ENCODE measurements at regions not wholly inside any gene's neighbourhood (a gene's known extent, or its start where the extent isn't known, plus 50 kb on each side); places are given as distances from the start of the nearest gene placed in this dataset.

DNA sequence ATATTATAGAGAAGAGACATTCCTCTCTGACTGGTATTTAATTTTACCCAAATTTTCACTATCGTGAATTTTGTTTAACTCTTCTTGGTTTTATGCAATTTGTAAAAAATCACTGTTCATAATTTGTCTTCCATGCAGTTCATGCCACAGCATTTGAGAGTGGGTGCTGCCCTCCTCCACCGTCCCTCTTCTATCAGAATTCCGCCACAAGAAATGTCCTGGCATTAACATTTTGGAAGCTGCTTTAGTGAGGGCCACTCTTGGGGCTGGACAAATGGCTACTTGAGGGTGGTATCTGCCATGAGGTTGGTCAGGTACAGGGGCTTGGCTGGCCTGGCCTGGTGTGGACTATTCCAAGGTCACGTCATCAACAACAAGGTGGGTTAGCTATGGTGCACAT, 68.3 kb upstream of the CLDN5 start:
- Histone ChIP-seq H3K4me2 (ENCODE audit: low read length) (peak overlapping the region; percentile 30), H4K20me1 (ENCODE audit: insufficient read depth, low read length) (no peaks in the 10 kb centered on the region), H3K9ac (ENCODE audit: low read length) (no peak overlapping the region), H3K27ac (ENCODE audit: low read length) (no peak overlapping the region), H3K4me1 (ENCODE audit: low read length) (peaks cover 25% of the 10 kb centered on the region), H3K36me3 (replicated peaks; ENCODE audit: low read depth, low read length) (no peaks in the 10 kb centered on the region), H3K4me3 (ENCODE audit: low read length) (no peak overlapping the region), H2AFZ (ENCODE audit: low read depth, low read length) (no peak overlapping the region), H3K9me3 (ENCODE audit: insufficient read depth, low read length) (no peaks in the 10 kb centered on the region), H3K79me2 (ENCODE audit: low read length) (no peaks in the 10 kb centered on the region), H3K27me3 (ENCODE audit: low read depth, low read length) (peaks cover 12% of the 10 kb centered on the region; the same call in 1 of the 2 replicates)
- no peak for TF ChIP-seq EZH2phosphoT487 (IDR thresholded peaks at IDR 0.05; ENCODE audit: low read depth)
- TF ChIP-seq, protein P1, sequence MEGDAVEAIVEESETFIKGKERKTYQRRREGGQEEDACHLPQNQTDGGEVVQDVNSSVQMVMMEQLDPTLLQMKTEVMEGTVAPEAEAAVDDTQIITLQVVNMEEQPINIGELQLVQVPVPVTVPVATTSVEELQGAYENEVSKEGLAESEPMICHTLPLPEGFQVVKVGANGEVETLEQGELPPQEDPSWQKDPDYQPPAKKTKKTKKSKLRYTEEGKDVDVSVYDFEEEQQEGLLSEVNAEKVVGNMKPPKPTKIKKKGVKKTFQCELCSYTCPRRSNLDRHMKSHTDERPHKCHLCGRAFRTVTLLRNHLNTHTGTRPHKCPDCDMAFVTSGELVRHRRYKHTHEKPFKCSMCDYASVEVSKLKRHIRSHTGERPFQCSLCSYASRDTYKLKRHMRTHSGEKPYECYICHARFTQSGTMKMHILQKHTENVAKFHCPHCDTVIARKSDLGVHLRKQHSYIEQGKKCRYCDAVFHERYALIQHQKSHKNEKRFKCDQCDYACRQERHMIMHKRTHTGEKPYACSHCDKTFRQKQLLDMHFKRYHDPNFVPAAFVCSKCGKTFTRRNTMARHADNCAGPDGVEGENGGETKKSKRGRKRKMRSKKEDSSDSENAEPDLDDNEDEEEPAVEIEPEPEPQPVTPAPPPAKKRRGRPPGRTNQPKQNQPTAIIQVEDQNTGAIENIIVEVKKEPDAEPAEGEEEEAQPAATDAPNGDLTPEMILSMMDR (IDR thresholded peaks at IDR 0.05; ENCODE audit: low read depth, low read length), result no peak

DNA sequence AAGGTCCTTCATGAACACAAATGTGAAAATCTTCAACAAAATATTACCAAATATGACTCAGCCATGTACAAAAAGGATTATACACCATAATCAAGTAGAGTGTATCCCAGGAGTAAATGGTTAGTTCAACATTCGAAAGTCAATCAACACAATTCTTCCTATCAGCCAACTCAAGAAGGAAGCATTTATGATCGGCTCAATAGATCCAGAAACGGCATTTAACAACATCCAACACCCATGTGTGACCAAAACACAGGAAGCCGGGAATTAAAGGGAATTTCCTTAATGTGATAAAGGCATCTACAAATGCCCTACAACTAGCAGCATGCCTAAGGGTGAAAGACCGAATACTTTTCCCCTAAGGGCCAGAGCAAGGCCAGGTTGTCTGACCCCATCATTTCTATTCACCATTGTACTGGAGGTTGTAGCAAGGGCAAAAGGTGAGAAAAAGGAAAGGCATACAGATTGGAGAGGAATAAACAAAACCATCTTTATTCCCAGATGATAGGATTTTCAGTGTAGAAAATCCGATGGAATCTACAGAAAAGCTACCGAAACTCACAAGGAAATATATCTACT, 69.9 kb upstream of the CLDN5 start:
- H2AFZ ChIP-seq (ENCODE audit: low read depth, low read length), result no peak overlapping the region
- H4K20me1 ChIP-seq (ENCODE audit: insufficient read depth, low read length), result no peaks in the 10 kb centered on the region
- H3K79me2 ChIP-seq (ENCODE audit: low read length), result no peaks in the 10 kb centered on the region
- H3K4me2 ChIP-seq (ENCODE audit: low read length), result no peak overlapping the region
- H3K4me3 ChIP-seq (ENCODE audit: low read length), result no peak overlapping the region
- H3K9me3 ChIP-seq (ENCODE audit: insufficient read depth, low read length), result no peaks in the 10 kb centered on the region
- TF ChIP-seq, protein P1 (IDR thresholded peaks at IDR 0.05; ENCODE audit: low read depth, low read length), result no peak
- TF ChIP-seq EZH2phosphoT487 (IDR thresholded peaks at IDR 0.05; ENCODE audit: low read depth), result no peak
- no peak overlapping the region for H3K9ac ChIP-seq (ENCODE audit: low read length)
- H3K27me3 ChIP-seq (ENCODE audit: low read depth, low read length), result peaks cover 8% of the 10 kb centered on the region; the same call in 1 of the 2 replicates
- H3K27ac ChIP-seq (ENCODE audit: low read length), result no peak overlapping the region
- peaks cover 37% of the 10 kb centered on the region for H3K4me1 ChIP-seq (ENCODE audit: low read length)
- H3K36me3 ChIP-seq (replicated peaks; ENCODE audit: low read depth, low read length), result no peaks in the 10 kb centered on the region

DNA sequence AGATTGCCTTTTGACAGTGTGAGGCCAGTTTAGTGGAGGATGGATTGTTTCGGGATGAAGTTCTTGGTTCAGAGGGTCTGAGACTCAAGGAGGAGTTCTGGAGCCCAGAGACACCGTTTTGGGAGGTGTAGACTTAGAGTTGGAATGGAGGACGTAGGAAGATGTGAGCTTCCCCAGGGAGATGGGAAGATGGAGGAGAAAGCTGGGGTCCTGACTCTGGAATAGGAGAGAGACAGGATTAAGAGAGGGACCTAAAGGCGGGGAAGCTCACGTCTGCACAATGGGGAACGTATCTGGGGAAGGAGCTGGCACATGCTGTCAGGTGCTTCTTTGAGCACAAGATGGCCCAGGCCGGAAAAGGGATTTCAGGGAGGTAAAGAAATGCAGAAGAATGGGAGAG, 71.3 kb upstream of the CLDN5 start:
- no peak overlapping the region for H3K4me3 ChIP-seq (ENCODE audit: low read length)

DNA sequence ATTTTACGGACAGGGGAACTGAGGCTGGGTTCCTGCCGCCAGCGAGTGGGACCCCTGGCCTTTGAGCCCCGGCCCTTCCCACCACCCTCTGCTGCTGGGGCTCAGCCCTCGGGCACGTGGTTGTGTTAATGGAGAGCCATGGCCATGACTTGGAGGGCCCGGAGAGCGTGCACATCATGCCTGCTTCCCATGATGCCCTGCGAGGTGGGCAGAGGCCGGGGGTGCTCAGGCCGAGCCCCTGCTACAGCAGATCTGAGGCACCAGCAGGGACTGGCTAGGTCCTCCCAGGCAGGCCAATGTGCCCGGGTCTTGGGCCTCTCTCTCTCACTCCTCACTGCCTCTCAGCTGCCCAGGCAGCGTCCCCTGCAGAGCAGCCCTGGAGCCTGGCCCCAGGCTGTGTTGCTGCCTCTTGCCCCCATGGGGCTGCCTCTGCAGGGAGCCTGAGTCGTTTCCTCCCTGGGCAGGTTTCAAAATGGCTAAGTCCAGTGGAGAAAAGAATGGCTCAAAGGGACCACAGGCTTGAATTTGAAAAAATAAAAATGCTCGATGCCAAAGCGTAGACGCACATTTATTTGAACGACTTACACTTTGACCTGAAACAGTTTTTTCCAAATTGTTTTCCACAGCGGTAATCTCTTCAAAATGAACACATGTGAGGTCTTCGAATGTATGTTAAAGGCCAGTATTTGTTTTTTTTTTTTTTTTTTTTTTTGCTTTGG, 72.6 kb upstream of the CLDN5 start:
- Histone ChIP-seq H3K4me2 (ENCODE audit: low read length) (peak overlapping the region; percentile 39), H3K79me2 (ENCODE audit: low read length) (no peaks in the 10 kb centered on the region), H3K27me3 (ENCODE audit: low read depth, low read length) (no peaks in the 10 kb centered on the region), H3K9ac (ENCODE audit: low read length) (no peak overlapping the region), H3K4me1 (ENCODE audit: low read length) (peaks cover 37% of the 10 kb centered on the region), H2AFZ (ENCODE audit: low read depth, low read length) (no peak overlapping the region), H3K4me3 (ENCODE audit: low read length) (no peak overlapping the region), H4K20me1 (ENCODE audit: insufficient read depth, low read length) (no peaks in the 10 kb centered on the region), H3K27ac (ENCODE audit: low read length) (peak overlapping the region; percentile 12; the same call in 1 of the 2 replicates), H3K9me3 (ENCODE audit: insufficient read depth, low read length) (no peaks in the 10 kb centered on the region), H3K36me3 (replicated peaks; ENCODE audit: low read depth, low read length) (no peaks in the 10 kb centered on the region)
- TF ChIP-seq EZH2phosphoT487 (IDR thresholded peaks at IDR 0.05; ENCODE audit: low read depth), result no peak
- TF ChIP-seq, protein P1 (IDR thresholded peaks at IDR 0.05; ENCODE audit: low read depth, low read length), result no peak

More for the DNA sequence above, 71.3 kb upstream of the CLDN5 start:
- H3K36me3 ChIP-seq (replicated peaks; ENCODE audit: low read depth, low read length), result no peaks in the 10 kb centered on the region
- no peak for TF ChIP-seq EZH2phosphoT487 (IDR thresholded peaks at IDR 0.05; ENCODE audit: low read depth)
- TF ChIP-seq, protein P1 (IDR thresholded peaks at IDR 0.05; ENCODE audit: low read depth, low read length), result no peak
- H3K9ac ChIP-seq (ENCODE audit: low read length), result no peak overlapping the region
- no peaks in the 10 kb centered on the region for H4K20me1 ChIP-seq (ENCODE audit: insufficient read depth, low read length)
- H3K4me1 ChIP-seq (ENCODE audit: low read length), result peaks cover 37% of the 10 kb centered on the region
- H3K9me3 ChIP-seq (ENCODE audit: insufficient read depth, low read length), result no peaks in the 10 kb centered on the region
- H3K79me2 ChIP-seq (ENCODE audit: low read length), result no peaks in the 10 kb centered on the region
- H3K27me3 ChIP-seq (ENCODE audit: low read depth, low read length), result no peaks in the 10 kb centered on the region
- no peak overlapping the region for H2AFZ ChIP-seq (ENCODE audit: low read depth, low read length)
- H3K27ac ChIP-seq (ENCODE audit: low read length), result no peak overlapping the region
- no peak overlapping the region for H3K4me2 ChIP-seq (ENCODE audit: low read length)
